Fibroblast of lung (primary cell): ENCODE measurements at regions not wholly inside any gene's neighbourhood (a gene's known extent, or its start where the extent isn't known, plus 50 kb on each side); places are given as distances from the start of the nearest gene placed in this dataset.
"Not testable (repeated sequence)": the region's sequence is repeated elsewhere in the genome, so short reads cannot be mapped to it uniquely, and the experiment has no call there.

Source experiments
- DNase-seq, 2 donors: peaks; one replicate each; pipeline versions ENCODE4 v3.0.0 to v3.0.0-alpha.2; 2010; ENCODE audit warnings: low read depth in 2 of 2
- H2AFZ ChIP-seq: 2 replicates; pipeline ENCODE4 v1.5.1; 2012; ENCODE audit warnings: low read length, control low read depth, inconsistent platforms
- H3K27ac ChIP-seq: 2 replicates; pipeline ENCODE4 v1.5.1; 2011; ENCODE audit warnings: low read length, control low read depth; ENCODE audit not compliant: insufficient read depth
- H3K27me3 ChIP-seq: 2 replicates; pipeline ENCODE4 v1.5.1; 2011; ENCODE audit warnings: mild to moderate bottlenecking, low read length; ENCODE audit not compliant: control insufficient read depth, insufficient read depth
- H3K36me3 ChIP-seq: 2 replicates; pipeline ENCODE4 v1.5.1; 2011; ENCODE audit warnings: low read length; ENCODE audit not compliant: control insufficient read depth, insufficient read depth
- H3K4me1 ChIP-seq: 2 replicates; pipeline ENCODE4 v1.5.1; 2011; ENCODE audit warnings: low read length; ENCODE audit not compliant: control insufficient read depth, insufficient read depth; ENCODE audit errors: extremely low read depth
- H3K4me2 ChIP-seq: 2 replicates; pipeline ENCODE4 v1.5.1; 2011; ENCODE audit warnings: low read length, control low read depth; ENCODE audit not compliant: insufficient read depth; ENCODE audit errors: extremely low read depth
- H3K4me3 ChIP-seq, 4 experiments: fragments of 200-600 bp in 1 of 4; sonication (generic) in 1 of 4; replicated peaks in 1 of 4; 2 replicates each; pipeline ENCODE4 v1.5.1; 2011 to 2016; ENCODE audit warnings: low read length in 4 of 4, low read depth in 3 of 4, mild to moderate bottlenecking in 3 of 4, control low read depth in 2 of 4, inconsistent platforms in 1 of 4, mixed read lengths in 1 of 4; ENCODE audit not compliant: insufficient read depth in 1 of 4; ENCODE audit errors: control extremely low read depth in 1 of 4
- H3K79me2 ChIP-seq: 2 replicates; pipeline ENCODE4 v1.5.1; 2012; ENCODE audit warnings: mild to moderate bottlenecking, low read length, inconsistent platforms; ENCODE audit not compliant: control insufficient read depth, insufficient read depth
- H3K9ac ChIP-seq: 2 replicates; pipeline ENCODE4 v1.5.1; 2011; ENCODE audit warnings: mild to moderate bottlenecking, low read length, control low read depth; ENCODE audit not compliant: insufficient read depth
- H3K9me3 ChIP-seq: 2 replicates; pipeline ENCODE4 v1.5.1; 2012; ENCODE audit warnings: low read depth, low read length; ENCODE audit not compliant: control insufficient read depth, insufficient read depth
- H4K20me1 ChIP-seq: 2 replicates; pipeline ENCODE4 v1.5.1; 2011; ENCODE audit warnings: low read length; ENCODE audit not compliant: control insufficient read depth, insufficient read depth; ENCODE audit errors: extremely low read depth
- CTCF ChIP-seq, 2 donors: IDR thresholded peaks in 1 of 2; conservative IDR thresholded peaks in 1 of 2; 1 replicate in 1 of 2; 2 replicates in 1 of 2; pipeline ENCODE4 v1.5.1; 2011 to 2012; ENCODE audit warnings: low read length in 2 of 2, control low read depth in 1 of 2, inconsistent platforms in 1 of 2, low read depth in 1 of 2, mild to moderate bottlenecking in 1 of 2
- EZH2 ChIP-seq: IDR thresholded peaks from 2 replicates; pipeline ENCODE4 v1.5.1; 2012; ENCODE audit warnings: low read length, control low read depth, mild to moderate bottlenecking; ENCODE audit errors: missing control alignments

- Histone ChIP-seq H3K36me3 (no peaks in the 10 kb centered on the region), H3K27ac (no peak overlapping the region), H3K4me1 (no peaks in the 10 kb centered on the region), H3K4me3 (no peak overlapping the region), H2AFZ (no peak overlapping the region), H4K20me1 (no peaks in the 10 kb centered on the region), H3K9me3 (no peaks in the 10 kb centered on the region), H3K79me2 (no peaks in the 10 kb centered on the region), H3K27me3 (no peaks in the 10 kb centered on the region), H3K9ac (no peak overlapping the region), H3K4me2 (no peak overlapping the region)
- DNase-seq, result no peak
- TF ChIP-seq EZH2, result no peak
- TF ChIP-seq CTCF (conservative IDR thresholded peaks at IDR 0.05 in 1 of 2, IDR thresholded peaks at IDR 0.05 in 1 of 2; ENCODE audit: low read depth in 1 of 2, low read length in 2 of 2), result no peak
These were observed 504.3 kb upstream of the SLC35B3 start for GRCh38 chr6:8939615-8940014.

- H3K27me3 ChIP-seq, result no peaks in the 10 kb centered on the region
These were observed 499.0 kb upstream of the SLC35B3 start for GRCh38 chr6:8934318-8934717.

GRCh38 chr6:8930009-8930408 is 494.7 kb upstream of the SLC35B3 start:
- no peak overlapping the region for H2AFZ ChIP-seq
- no peak overlapping the region for H3K9ac ChIP-seq
- H3K4me1 ChIP-seq, result no peaks in the 10 kb centered on the region
- H3K9me3 ChIP-seq, result no peaks in the 10 kb centered on the region
- H3K4me2 ChIP-seq, result no peak overlapping the region
- TF ChIP-seq EZH2, result no peak
- TF ChIP-seq CTCF (conservative IDR thresholded peaks at IDR 0.05 in 1 of 2, IDR thresholded peaks at IDR 0.05 in 1 of 2; ENCODE audit: low read depth in 1 of 2, low read length in 2 of 2), result no peak
- no peaks in the 10 kb centered on the region for H3K36me3 ChIP-seq
- no peak overlapping the region for H3K27ac ChIP-seq
- no peaks in the 10 kb centered on the region for H3K27me3 ChIP-seq
- H3K4me3 ChIP-seq, result no peak overlapping the region
- no peaks in the 10 kb centered on the region for H4K20me1 ChIP-seq
- H3K79me2 ChIP-seq, result no peaks in the 10 kb centered on the region
- DNase-seq, result no peak

More at GRCh38 chr6:8934318-8934717, 499.0 kb upstream of the SLC35B3 start:
- no peaks in the 10 kb centered on the region for H3K36me3 ChIP-seq
- no peak overlapping the region for H3K4me2 ChIP-seq
- H3K4me3 ChIP-seq, result no peak overlapping the region
- no peaks in the 10 kb centered on the region for H3K9me3 ChIP-seq
- no peak overlapping the region for H3K9ac ChIP-seq
- H3K4me1 ChIP-seq, result no peaks in the 10 kb centered on the region
- no peak overlapping the region for H3K27ac ChIP-seq
- no peak for DNase-seq
- H4K20me1 ChIP-seq, result no peaks in the 10 kb centered on the region
- H3K79me2 ChIP-seq, result no peaks in the 10 kb centered on the region
- no peak for TF ChIP-seq EZH2
- TF ChIP-seq CTCF (conservative IDR thresholded peaks at IDR 0.05 in 1 of 2, IDR thresholded peaks at IDR 0.05 in 1 of 2; ENCODE audit: low read depth in 1 of 2, low read length in 2 of 2), result no peak
- no peak overlapping the region for H2AFZ ChIP-seq

- H3K4me3 ChIP-seq, H3K9ac ChIP-seq, H4K20me1 ChIP-seq, H3K36me3 ChIP-seq, H3K4me1 ChIP-seq, DNase-seq, H3K27ac ChIP-seq, H3K9me3 ChIP-seq, H3K4me2 ChIP-seq, H3K27me3 ChIP-seq, H3K79me2 ChIP-seq, H2AFZ ChIP-seq: not testable (repeated sequence)
These were observed 484.9 kb upstream of the SLC35B3 start for GRCh38 chr6:8920244-8920643.
